T-helper 9 cell (primary cell): ENCODE measurements at regions not wholly inside any gene's neighbourhood (a gene's known extent, or its start where the extent isn't known, plus 50 kb on each side); places are given as distances from the start of the nearest gene placed in this dataset.
"Not testable (repeated sequence)": the region's sequence is repeated elsewhere in the genome, so short reads cannot be mapped to it uniquely, and the experiment has no call there.

Source experiments
- DNase-seq: peaks from one replicate; pipeline ENCODE4 v3.0.0-alpha.2; 2020

DNA sequence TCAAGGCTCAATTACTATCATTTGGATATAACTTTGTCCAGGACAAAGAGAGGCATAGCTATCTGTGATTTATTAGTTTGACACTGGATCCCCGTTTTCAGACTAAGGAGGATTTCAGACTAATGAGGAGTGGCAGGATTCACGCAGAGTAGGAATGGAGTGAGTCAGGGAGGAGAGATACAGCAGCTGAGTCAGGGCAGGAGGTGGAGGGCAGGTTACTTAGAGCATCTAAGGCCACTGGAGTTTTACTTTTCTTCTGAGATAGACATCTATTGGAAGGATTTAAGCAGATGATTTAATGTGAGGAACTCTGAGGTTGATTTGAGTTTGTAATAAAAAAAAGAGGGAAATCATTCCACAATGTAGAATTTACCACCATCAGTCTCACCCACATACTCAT, 110.6 kb downstream of the RPIA start:
- not testable (repeated sequence) for DNase-seq

DNA sequence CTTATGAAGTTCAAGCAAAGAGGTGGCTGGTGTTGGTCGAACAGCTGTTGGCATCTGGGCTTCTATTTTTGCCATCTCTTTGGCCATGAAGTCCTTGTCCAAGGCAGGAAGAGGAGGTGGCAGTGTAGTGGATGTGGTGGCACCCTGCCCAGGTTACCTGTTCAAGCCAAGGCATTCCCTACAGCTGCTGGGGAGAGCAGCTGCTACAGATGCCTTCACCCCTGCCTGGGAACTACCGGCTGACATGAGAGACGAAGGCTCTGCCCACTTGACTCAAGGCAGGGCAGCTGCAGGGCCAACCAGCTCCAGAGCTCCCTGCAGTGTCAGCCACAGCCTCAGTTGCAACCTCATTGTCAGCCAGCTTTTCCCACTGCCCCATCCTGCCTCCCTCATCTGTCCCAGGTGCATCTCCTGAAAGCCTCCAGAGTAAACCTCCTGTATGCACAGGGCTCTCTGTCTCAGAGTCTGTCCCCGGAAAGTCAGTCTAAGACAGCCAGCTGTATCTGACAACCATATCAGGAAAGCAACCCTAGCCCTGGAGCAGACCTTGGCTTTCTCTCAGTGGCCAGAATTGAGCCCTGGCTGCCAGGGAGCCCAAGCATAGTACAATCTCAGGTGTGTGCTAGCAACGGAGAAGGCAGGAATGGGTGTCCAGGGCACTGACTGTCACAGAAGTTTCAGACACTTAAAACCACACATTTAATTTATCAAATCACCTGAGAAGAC, 115.9 kb downstream of the RPIA start:
- no peak for DNase-seq

DNA sequence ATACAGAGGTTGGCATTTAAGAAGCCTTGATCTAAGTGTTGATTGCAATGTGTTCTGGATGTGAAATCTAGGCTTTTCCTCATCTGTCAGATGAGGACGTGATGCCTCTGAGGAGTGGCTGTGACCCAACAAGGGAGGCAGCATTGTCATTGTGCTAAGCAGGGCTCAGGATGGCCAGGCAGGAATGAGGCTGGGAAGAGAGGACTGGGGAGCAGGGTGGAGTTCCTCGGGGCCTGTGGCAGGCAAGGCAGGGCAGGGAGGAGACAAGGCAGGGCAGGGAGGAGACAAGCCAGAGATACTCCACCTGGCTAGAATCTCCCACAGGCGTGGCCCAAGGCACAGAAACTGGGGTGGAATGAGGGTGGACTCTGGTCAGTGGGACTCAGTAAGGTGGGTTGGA, 116.6 kb downstream of the RPIA start:
- no peak for DNase-seq

DNA sequence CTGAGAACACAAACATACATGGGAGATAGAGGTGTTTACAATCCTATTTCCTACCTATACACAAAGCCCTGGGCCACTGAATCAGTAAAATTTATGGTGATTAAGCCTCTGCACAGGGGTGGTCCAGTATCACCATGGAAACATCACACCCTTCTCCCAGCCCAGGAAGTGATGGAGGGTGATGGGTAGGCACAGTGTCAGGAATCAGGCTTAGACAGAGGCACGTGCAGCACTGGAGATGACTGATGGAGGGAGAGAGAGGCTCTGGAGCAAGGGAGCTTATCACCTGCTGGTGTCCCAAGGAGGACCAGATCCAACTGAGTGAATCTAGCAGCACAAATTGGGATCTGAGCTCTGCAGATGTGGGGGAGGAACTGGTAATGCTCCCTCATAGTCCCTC, 117.2 kb downstream of the RPIA start:
- DNase-seq = no peak

DNA sequence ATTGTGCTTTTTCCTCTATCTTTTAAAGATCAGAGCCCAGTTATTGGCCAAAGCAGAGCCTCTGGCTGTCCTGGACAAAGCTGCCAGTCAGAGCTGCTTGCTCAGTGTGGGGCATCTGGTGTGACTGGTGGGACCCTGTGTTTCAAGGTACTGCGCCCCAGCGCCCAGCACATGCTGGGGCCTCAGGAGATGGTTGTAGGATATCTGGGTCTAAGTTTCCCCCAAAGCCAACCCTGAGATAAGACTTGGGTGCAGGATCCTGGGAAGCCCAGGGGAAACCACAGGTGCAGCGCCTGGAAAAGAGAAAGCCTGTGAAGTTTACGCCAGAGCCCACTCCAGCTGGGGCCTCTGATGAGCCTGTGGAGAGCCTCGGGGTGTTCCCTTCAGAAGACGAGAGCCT, 117.7 kb downstream of the RPIA start:
- no peak for DNase-seq

DNA sequence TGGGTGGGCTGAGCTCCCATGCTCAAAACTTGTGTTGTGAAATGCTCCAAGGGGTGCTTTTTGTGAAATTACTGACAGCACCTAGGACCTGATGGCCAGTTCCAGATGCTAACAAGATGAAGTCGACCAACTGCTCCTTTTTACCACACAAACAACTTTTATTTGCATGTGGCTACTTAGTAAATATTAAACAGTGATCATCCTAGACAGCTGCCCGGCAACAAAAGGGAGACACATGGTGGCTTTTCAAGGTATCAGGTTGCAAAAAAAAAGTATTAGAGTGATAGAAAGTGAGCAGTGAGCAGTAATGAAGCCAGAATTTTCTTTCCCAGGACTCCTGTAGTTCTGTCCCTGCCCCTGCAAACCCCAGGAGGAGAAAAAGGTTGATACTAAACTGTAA, 118.5 kb downstream of the RPIA start:
- no peak for DNase-seq

DNA sequence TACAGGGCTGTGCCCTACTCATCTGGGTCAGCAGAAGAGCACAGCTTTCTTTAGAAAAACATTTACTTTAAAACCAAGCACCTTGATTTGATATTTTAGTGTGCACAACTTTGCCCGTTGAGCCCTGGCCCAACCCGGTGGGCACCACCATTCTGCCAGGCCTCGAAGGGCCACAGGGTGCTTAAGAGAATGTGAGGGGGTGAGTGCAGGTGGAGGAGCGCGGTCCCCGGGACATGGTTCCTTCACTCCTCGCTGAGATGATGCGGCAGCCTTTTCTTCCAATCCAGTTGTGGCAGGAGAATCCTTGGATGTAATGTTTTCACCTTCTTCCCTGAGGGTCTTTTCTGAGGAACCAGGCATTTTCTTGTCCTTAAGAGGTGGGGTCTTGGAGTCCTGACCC, 119.0 kb downstream of the RPIA start:
- no peak for DNase-seq

DNA sequence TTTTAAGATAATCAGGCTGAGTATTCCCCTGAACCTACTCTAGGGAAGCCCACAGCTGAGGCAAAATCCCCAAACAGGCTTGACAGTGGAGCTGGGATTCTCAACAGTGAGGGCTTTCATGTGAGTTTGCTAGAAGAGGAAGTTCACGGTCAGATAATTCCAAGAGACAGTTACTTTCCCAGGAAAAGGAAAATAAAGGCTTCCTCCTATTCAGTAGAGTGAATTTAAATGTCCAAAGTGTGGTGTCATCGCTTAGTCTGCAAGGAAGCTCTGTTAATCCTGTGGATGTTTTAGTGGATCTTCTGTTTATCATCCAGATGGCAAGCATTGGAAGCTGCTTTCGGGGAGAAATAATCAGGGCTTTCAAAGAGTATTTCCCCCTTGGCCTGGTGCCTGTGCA, 119.8 kb downstream of the RPIA start:
- DNase-seq = no peak

DNA sequence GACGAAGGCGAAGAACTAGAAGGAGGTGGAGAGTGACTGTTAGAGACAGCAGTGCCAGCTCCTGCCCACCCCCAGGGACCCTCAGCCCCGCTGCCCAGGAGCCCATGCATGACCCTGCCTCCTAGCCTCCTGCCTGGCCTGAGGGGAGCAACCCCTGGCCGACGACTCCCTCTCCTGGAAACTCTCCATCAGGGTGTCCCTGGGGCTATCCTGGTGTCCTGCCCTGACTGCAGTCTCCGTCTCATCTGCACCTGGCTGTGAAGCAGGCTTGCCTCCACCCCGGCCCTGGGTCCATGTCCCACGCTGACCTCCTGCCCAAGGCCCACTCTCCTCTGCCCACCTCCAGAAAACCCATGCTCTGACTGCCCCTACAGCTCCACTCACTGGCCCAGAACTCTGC, 120.2 kb downstream of the RPIA start:
- no peak for DNase-seq

DNA sequence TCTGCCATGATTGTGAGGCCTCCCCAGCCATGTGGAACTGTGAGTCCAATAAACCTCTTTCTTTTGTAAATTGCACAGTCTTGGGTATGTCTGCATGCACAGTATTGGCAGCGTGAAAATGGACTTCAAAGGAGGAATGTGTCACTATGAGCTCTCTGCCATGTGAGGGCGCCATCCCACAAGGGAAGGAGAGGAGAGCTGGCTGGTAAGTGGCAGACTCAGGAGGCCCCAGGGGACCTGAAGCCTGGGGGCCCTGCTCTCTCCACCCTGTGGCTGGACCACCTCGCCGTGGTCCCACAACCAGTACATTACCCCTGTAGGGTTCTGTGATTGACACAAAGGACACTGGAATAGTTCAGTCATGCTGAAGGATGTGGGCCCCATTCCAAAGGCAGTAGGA, 122.1 kb downstream of the RPIA start:
- no peak for DNase-seq

DNA sequence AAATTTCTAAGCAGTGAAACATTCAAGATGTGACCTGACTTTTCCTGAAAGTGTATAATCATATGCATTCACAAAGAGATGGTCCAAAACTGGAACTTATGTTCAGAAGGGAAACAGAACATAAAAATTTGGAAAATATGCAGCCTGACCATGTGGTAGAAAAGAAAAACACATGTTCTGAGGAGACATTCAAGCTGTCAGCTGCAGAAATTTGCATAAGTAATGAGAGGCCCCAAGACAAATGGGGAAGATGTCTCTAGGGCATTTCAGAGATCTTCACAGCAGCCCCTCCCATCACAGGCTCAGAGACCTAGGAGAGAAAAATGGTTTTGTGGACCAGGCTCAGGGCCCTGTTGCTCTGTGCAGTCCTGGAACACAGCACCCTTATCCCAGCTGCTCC, 123.8 kb downstream of the RPIA start:
- no peak for DNase-seq

DNA sequence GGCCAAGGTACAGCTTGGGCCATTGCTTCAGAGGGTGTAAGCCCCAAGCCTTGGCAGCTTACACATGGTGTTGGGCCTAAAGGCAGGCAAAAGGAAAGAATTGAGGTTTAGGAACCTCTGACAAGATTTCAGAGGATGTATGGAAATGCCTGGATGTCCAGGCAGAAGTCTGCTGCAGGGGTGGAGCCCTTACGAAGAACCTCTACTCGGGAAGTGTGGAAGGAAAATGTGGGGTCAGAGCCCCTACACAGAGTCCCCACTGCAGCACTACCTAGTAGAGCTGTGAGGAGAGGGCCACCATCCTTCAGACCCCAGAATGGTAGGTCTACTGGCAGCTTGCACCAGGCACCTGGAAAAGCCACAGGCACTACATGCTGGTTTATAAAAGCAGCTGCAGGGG, 124.2 kb downstream of the RPIA start:
- no peak for DNase-seq

DNA sequence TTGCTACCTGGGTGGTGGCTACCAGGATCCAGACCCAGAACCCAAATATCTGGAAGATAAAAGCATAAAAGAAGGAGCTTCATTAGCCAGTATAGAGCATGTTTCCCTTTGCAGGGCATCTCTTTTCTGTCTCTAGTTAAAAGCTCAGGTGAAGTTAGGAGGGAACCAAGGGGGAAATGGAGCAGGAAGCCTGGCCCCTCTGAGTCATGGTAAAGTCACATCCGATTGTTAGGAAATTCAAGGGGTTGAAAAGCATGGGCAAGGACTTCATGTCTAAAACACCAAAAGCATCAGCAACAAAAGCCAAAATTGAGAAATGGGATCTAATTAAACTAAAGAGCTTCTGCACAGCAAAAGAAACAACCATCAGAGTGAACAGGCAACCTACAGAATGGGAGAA, 126.9 kb downstream of the RPIA start:
- no peak for DNase-seq

DNA sequence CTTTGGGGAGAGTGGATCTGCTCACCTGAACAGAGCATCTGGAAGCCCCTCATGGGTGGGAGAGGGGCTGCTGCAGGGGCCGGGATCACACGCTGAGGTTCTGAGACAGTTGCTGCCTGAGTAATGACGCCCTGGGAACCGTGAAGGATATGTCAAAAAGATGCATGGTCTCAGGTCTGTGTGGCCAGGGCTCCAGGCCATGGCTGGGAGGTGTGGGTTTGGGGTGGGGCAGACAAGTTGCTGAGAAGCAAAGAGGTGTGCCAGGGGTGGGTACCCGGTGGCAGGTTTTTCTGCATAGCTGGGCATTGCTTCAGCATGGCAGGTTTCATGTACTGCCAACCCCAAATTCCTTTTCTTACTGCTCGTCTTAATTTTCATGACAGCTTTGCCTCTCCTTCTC, 133.5 kb downstream of the RPIA start:
- DNase-seq = no peak

DNA sequence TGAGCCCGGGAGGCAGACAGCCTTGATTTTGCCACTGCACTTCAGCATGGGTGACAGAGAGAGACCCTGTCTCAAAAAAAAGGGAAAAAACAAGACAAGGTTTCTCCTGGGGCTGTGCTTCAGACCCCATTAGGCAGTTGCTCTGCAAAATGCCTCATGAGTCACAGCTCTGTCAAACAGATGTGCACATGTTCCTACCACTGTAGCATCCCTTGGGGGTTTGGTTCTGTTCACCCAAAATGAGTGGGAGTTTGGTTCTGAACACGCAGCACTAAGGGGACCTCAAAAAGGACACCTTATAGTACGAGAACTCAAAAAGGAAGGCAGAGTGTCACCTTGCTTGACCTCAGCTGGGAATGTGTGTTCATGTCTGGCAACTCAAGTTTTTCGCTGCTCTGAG, 134.9 kb downstream of the RPIA start:
- no peak for DNase-seq

DNA sequence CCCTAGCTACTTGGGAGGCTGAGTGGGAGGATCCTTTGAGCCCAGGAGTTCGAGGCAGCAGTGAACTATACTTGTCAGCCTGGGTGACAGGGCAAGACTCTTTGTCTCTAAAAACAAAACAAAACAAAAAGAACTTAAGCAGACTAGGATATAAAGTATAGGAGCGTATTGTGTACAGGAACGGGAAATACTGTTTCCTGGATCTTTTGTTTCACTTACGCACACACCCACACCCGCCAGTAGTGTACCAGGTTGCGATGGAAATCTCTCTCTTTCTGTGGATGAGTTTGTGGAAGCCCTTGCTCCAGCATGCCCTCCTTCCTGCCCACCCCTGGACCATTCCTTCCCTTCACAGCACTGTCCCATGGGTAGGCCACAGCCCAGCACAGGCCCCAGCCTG, 136.3 kb downstream of the RPIA start:
- no peak for DNase-seq

DNA sequence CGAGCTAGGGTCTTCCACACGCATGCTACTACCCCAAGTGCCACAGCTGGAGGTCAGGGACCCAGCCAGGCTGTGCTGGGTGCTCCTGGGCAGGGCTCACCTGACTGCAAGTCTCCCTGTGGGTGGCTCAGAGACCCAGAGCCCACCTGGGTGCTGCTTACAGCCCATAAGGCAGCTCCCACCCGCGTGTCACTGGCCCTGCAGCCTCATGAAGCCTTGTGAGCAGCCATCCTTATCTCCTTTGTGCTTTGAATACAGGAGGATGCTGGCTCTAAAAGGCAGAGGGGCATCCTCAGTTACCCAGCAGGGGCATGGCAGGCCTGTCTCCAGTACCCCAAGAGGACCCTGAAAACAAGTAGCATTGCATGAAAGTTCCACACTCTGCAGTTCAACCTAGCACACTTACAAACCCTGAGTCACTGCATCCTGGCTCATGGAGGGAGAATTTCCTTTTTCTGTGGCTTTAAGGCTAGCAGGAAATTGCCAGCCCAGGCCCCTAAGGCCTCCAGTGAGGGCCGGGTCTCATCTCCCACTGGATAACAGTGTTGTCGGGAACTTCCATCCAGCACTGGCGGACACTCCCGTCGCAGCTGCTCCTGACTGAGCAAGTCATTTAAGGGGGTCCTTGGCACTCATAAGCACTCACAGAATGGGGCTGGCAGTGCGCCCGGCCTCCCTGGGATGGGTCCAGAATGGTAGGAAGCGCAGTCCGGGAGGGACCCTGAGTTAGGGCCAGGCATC, 137.1 kb downstream of the RPIA start:
- DNase-seq = no peak

DNA sequence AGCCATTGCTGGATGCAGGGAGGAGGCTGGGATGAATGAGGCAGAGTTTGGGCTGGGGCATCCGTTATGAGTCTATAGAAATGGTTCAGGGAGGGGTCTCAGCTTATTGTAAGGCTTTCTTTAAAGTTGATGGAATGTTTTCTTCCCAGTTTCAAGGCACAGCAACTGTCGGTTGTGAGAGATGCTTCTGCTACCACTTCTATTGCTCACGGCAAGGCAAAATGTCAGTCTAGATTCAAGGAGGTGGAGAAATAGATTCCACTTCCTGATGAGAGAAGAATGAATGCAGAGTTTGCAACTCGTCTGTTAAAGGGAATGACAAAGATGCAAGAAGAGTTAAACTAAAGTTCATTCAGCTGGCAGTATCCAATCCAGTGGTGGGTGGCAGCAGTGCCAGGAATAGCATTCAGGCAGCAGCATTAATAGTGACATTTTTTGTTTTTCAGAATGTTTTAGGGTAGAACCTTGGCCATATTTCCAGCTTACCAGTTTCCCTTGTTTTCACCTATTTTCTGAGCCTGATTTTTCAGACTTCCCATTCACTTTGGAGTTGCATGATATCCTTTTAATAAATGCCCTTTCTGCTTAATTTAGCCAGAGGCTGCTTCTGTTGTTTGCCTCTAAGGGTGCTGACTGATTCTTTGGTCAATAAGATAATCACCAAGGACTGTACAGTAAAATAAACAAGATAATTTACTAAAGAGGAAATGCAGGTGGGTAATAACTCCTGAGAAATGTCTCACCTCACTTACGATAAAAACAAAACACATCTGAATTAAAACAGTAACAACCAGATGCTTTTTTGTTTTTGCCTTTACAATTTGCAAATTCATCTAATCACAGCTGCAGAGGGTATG, 138.4 kb downstream of the RPIA start:
- no peak for DNase-seq

DNA sequence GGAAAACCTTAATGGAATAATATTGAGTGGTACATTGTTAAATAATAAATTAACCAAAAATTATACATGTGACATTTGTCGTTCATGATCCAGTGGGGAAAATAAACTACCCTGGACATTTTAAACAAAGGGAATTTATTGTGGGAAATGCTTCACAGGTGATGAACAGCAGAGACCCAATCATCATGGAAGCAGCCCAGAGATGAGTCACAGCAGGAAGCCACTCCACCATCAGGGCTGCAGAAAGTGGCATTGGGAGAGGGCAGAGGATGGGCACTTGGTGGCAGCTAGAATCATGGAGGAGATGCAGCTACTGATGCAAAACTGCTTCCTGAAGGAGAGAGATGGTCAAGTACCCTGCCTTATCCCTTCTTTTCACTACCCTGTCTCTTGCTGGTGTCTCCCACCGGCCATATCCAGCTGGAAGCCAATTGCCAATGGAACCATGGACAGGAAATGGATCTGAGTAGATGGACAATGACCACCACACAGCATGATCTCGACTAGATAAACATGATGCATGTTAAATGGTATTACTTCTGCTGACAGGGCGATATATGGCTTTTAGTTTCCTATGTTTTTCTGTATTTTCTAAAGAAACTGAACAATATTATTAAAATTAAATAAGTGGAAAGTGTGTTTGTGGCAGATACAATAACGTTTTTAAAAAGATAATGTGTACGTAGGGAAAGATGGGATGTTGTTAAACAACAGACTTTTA, 139.8 kb downstream of the RPIA start:
- DNase-seq = no peak

DNA sequence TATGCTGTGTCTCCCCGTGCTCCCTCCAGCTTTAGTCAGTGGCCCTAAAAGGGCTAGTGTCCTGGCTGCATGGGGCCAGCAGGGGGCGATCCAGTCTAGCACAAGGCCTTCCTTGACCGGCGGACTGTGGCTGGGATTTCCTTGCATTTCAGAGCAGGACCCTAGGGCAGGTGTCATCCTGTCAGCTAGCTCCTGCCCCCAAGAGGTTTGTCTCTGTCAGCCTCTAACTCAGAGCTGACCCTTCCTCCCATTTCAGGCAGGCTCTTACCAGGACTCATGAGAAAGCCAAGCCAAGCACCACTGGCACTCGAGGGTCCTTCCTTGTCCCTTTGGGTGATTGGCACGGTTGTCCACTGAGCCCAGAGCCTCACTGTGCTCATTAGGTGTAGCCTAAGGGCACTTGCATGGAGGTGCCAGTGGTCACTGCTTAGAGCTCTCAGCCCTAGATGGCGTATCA, 140.3 kb downstream of the RPIA start:
- no peak for DNase-seq

DNA sequence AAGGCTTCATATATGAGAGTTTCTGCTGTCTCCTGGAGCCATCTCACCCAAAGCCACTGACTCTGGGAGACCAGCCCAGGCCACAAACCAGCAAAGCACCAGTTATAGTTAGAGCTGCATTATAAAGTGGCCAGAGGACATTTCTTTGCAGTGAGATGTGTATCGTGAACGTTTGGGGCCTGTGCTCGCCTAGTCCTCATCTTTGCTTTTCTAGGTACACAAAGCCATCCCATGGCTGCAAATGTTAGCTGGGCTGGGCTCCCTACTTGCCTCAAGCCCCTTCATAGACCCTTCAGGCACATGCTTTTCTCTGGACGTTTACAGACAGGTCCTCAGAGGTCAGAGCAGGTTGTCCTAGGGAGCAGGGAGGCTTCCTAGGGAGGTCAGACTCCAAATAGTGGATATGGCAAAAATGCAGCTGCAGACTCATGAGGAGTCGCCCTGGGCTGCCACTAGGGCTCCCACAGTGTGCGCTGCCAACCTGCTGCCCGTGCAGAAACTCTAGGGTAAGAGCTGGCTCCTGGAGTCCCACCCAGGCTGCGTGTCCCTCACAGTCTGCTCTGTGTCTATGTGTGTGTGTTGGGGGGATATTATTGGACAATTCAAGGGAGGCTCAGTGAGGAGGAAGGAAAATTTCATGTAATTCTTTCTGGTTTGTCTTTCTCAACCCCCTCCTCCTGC, 141.0 kb downstream of the RPIA start:
- DNase-seq = no peak

DNA sequence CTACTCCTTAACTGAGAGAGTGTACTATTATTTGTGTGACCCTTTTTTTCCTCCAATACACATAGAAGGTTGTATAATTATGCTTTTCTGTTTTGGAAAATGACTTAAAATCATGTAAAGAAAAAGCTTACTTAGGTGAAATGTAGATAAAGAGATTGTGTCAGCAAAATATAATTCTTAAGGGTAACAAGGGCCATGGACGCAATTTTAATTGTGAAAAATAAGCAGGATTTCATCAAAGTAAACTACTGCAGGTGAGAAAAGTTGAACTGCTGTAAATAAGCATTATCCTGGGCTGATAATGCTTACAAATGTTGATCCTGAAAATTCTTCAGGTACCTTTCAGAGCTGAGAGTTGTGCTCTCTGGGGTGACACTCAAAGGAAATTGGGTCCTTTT, 141.5 kb downstream of the RPIA start:
- DNase-seq = no peak
